Activated T-cell treated with anti-CD3 and anti-CD28 coated beads, Interleukin-2, amount 50 U/mL, for 4 hours (primary cell): ENCODE measurements at regions not wholly inside any gene's neighbourhood (a gene's known extent, or its start where the extent isn't known, plus 50 kb on each side); places are given as distances from the start of the nearest gene placed in this dataset.

ENCODE experiments used
- ATAC-seq, 2 donors: fragments of 200-7000 bp; cut with Tn5 transposase; one replicate each; pipeline ENCODE4 v1.10.0; 2021
- DNase-seq: peaks from one replicate; pipeline ENCODE4 v3.0.0-alpha.2; 2020
- H3K27me3 Mint-ChIP-seq: one replicate; pipeline ENCODE4 v1.8.0; 2021; ENCODE audit warnings: low read depth, mixed read lengths
- H3K36me3 Mint-ChIP-seq: one replicate; pipeline ENCODE4 v1.8.0; 2022; ENCODE audit warnings: mixed read lengths; ENCODE audit not compliant: insufficient read depth
- H3K4me1 Mint-ChIP-seq: one replicate; pipeline ENCODE4 v1.8.0; 2021; ENCODE audit warnings: low read depth, mixed read lengths
- H3K4me3 Mint-ChIP-seq: one replicate; pipeline ENCODE4 v1.8.0; 2021; ENCODE audit warnings: mild to moderate bottlenecking, moderate library complexity, mixed read lengths
- H3K9me3 Mint-ChIP-seq: one replicate; pipeline ENCODE4 v1.8.0; 2021; ENCODE audit warnings: mixed read lengths

- no peaks in the 10 kb centered on the region for H3K27me3 Mint-ChIP-seq
- ATAC-seq: no peak
- H3K36me3 Mint-ChIP-seq: no peaks in the 10 kb centered on the region
Observed at GRCh38 chr11:107140983-107141382, 122.7 kb upstream of the GUCY1A2 start.

DNA sequence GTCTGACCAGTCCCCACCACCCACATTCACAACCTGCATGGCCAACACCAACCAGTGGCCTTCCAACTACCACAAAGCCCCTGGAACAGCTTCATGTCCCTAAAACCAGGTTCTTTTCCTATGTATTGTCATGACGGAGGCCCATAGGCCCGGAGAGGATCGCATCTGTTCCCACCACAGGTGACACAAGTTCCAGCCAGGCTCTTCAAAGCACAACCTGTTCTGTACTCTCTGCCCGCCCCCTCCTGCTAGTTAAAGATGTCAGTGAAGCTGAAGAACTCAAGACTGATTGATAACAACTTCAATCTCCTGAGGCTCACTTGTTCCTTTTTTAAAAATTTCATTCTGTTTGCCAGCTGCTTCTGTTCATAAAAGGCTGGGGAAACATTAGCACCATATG lies 121.1 kb upstream of the GUCY1A2 start:
- Mint-ChIP-seq H3K4me1 (no peaks in the 10 kb centered on the region), H3K9me3 (peaks cover 11% of the 10 kb centered on the region), H3K36me3 (no peaks in the 10 kb centered on the region), H3K27me3 (no peaks in the 10 kb centered on the region), H3K4me3 (no peak overlapping the region)
- ATAC-seq: no peak
- no peak for DNase-seq

More at GRCh38 chr11:107140983-107141382, 122.7 kb upstream of the GUCY1A2 start:
- H3K4me3 Mint-ChIP-seq: no peak overlapping the region
- DNase-seq: no peak
- H3K9me3 Mint-ChIP-seq: peaks cover 3% of the 10 kb centered on the region
- H3K4me1 Mint-ChIP-seq: no peaks in the 10 kb centered on the region

DNA sequence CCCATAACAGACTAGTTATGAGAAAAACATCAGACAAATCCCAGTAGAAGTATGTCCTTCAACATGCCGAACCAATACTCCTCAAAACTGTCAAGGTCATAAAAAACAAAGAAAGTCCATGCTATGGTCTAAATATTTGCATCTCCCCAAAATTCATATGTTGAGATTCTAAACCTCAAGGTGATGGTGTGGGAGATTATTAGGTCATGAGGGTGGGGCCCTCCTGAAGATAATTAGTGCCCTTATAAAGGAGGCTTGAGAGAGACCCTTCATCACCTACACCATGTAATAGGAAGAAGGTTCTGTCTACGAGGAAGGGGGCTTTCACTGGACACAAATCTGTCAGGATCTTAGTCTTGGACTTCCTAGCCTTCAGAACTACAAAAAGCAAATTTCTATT lies 118.6 kb upstream of the GUCY1A2 start:
- Mint-ChIP-seq H3K9me3 (peaks cover 12% of the 10 kb centered on the region), H3K36me3 (no peaks in the 10 kb centered on the region), H3K27me3 (no peaks in the 10 kb centered on the region), H3K4me1 (no peaks in the 10 kb centered on the region), H3K4me3 (no peak overlapping the region)
- DNase-seq (no peak), ATAC-seq (no peak)

GRCh38 chr11:107131756-107132155 lies 113.5 kb upstream of the GUCY1A2 start:
- Mint-ChIP-seq H3K4me1 (no peaks in the 10 kb centered on the region), H3K4me3 (no peak overlapping the region), H3K36me3 (no peaks in the 10 kb centered on the region), H3K27me3 (no peaks in the 10 kb centered on the region), H3K9me3 (peaks cover 24% of the 10 kb centered on the region)
- no peak for DNase-seq
- ATAC-seq: no peak

DNA sequence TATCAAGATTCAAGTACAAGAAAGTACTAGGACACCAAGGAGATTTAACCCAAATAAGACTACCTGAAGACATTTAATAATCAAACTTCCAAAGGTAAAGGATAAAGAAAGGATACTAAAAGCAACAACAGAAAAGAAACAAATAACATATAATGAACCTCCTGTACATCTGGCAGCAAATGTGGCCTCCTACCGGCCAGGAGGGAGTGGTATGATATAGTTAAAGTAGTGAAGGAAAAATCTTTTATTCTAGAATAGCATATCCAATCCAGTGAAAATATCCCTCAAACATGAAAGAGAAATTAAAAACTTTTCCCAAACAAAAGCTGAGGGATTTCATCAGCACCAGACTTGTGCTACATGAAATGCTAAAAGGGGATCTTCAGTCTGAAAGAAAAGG lies 104.7 kb upstream of the GUCY1A2 start:
- no peaks in the 10 kb centered on the region for H3K36me3 Mint-ChIP-seq
- H3K4me1 Mint-ChIP-seq: no peaks in the 10 kb centered on the region
- H3K4me3 Mint-ChIP-seq: no peak overlapping the region
- DNase-seq (no peak), ATAC-seq (no peak)
- H3K9me3 Mint-ChIP-seq: peaks cover 7% of the 10 kb centered on the region
- H3K27me3 Mint-ChIP-seq: no peaks in the 10 kb centered on the region

- no peak for ATAC-seq
- no peaks in the 10 kb centered on the region for H3K36me3 Mint-ChIP-seq
- H3K27me3 Mint-ChIP-seq: no peaks in the 10 kb centered on the region
- DNase-seq: no peak
- H3K4me3 Mint-ChIP-seq: no peak overlapping the region
- peaks cover 16% of the 10 kb centered on the region for H3K9me3 Mint-ChIP-seq
- no peaks in the 10 kb centered on the region for H3K4me1 Mint-ChIP-seq
Observed at GRCh38 chr11:107118025-107118720, 99.9 kb upstream of the GUCY1A2 start.

DNA sequence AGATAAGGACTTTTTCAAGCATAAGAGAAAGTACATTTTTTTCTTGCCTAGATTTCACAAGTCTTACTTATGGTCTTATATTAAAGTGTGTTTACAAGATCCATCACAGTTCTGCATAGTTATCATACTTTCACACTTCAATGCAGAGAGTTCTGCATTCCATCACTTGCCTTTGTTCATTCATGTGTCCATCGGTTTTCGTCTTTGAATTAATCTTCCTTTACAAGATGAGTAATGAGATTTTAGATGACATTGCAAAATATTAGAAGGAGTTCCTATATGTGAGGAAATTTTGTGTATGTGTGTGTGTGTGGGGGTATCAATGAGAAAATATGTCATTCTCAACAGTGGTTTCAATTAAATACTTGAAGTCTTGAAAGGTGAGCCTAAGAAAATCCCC lies 98.1 kb upstream of the GUCY1A2 start:
- H3K9me3 Mint-ChIP-seq: peaks cover 11% of the 10 kb centered on the region
- DNase-seq (no peak), ATAC-seq (no peak)
- no peaks in the 10 kb centered on the region for H3K27me3 Mint-ChIP-seq
- no peaks in the 10 kb centered on the region for H3K36me3 Mint-ChIP-seq
- H3K4me1 Mint-ChIP-seq: no peaks in the 10 kb centered on the region
- H3K4me3 Mint-ChIP-seq: no peak overlapping the region

- H3K4me1 Mint-ChIP-seq: no peaks in the 10 kb centered on the region
- H3K9me3 Mint-ChIP-seq: peaks cover 38% of the 10 kb centered on the region
- DNase-seq: no peak
- H3K27me3 Mint-ChIP-seq: no peaks in the 10 kb centered on the region
- no peak overlapping the region for H3K4me3 Mint-ChIP-seq
- no peaks in the 10 kb centered on the region for H3K36me3 Mint-ChIP-seq
- peak in 1 of 2 donors; percentile 18 for ATAC-seq
Observed at GRCh38 chr11:107102692-107103477, 84.6 kb upstream of the GUCY1A2 start.

DNA sequence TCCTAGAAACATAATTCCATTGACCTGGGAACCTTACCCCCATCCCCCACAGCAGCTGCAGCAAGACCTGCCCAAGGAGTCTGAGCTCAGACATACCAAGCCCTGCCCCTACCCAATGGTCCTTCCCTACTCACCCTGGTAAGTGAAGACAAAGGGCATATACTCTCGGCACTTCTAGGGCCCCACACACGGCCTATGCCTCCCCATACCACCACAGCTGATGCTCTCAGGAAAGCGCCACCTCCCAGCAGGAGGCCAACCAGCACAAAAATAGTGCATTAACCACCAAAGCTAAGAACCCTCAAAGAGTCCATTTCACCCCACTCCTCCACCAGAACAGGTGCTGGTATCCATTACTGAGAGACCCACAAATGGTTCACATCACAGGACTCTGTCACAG lies 74.4 kb upstream of the GUCY1A2 start:
- Mint-ChIP-seq H3K36me3 (no peaks in the 10 kb centered on the region), H3K4me3 (no peak overlapping the region), H3K9me3 (peaks cover 53% of the 10 kb centered on the region), H3K4me1 (no peaks in the 10 kb centered on the region), H3K27me3 (no peaks in the 10 kb centered on the region)
- DNase-seq (no peak), ATAC-seq (no peak)

DNA sequence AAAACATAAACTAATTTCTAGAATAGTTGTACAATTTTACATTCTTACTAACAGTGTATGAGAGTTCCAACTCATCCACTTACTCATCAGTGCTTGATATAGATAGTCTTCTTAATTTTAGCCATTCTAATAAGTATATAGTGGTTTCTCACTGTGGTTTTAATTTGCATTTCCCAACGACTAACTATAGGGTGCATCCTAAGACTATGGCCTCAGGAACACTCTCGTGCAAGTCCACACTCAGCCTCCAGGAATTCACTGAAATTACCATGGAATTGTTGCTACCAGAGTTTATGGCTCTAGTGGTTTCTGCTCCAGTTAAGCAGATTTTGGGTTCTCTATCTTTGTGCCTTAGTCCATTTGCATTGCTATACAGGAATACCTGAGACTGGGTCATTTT lies 60.1 kb upstream of the GUCY1A2 start:
- DNase-seq: no peak
- ATAC-seq: no peak
- Mint-ChIP-seq H3K27me3 (no peaks in the 10 kb centered on the region), H3K4me3 (no peak overlapping the region), H3K9me3 (peaks cover 24% of the 10 kb centered on the region), H3K4me1 (no peaks in the 10 kb centered on the region), H3K36me3 (no peaks in the 10 kb centered on the region)

DNA sequence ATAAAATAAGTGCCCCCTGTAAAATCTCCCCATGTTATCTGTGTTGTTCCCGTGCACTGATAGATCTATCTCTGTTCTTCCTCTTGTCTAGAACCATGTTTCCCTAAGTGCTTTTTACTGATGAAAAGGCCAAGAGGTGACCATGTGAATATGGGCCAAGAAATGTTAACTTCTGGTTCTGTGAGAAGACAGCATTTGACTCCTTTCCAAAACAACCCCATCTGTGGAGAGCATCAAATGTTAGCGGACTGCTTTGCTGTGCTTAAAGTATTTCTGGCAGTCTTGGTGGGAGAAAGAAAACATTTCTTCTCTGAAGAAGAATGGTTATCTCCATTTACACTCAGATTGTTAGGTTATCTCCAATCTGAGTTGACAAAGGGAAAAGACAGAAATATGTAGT lies 58.6 kb upstream of the GUCY1A2 start:
- no peak for ATAC-seq
- H3K4me3 Mint-ChIP-seq: no peak overlapping the region

GRCh38 chr11:107071129-107071528 lies 52.9 kb upstream of the GUCY1A2 start:
- H3K27me3 Mint-ChIP-seq: no peaks in the 10 kb centered on the region
- H3K4me3 Mint-ChIP-seq: no peak overlapping the region
- no peaks in the 10 kb centered on the region for H3K4me1 Mint-ChIP-seq
- DNase-seq (no peak), ATAC-seq (no peak)
- H3K36me3 Mint-ChIP-seq: no peaks in the 10 kb centered on the region
- peaks cover 3% of the 10 kb centered on the region for H3K9me3 Mint-ChIP-seq

More for the DNA sequence above, 58.6 kb upstream of the GUCY1A2 start:
- no peaks in the 10 kb centered on the region for H3K27me3 Mint-ChIP-seq
- peaks cover 13% of the 10 kb centered on the region for H3K9me3 Mint-ChIP-seq
- no peak for DNase-seq
- H3K36me3 Mint-ChIP-seq: no peaks in the 10 kb centered on the region
- no peaks in the 10 kb centered on the region for H3K4me1 Mint-ChIP-seq
